GM12875 (cell line): ENCODE measurements at regions not wholly inside any gene's neighbourhood (a gene's known extent, or its start where the extent isn't known, plus 50 kb on each side); places are given as distances from the start of the nearest gene placed in this dataset.

Source experiments
- H3K4me3 ChIP-seq: one replicate; pipeline ENCODE4 v1.5.1; 2011; ENCODE audit warnings: low read depth, low read length, control low read depth
- TF ChIP-seq, protein P1 (sequence below): IDR thresholded peaks from 2 replicates; pipeline ENCODE4 v1.5.1; 2011; ENCODE audit warnings: low read depth, mild to moderate bottlenecking, control low read depth, inconsistent platforms, low read length, moderate library complexity, borderline replicate concordance; ENCODE audit not compliant: insufficient read depth

GRCh38 chr14:85195872-85196477 is 334.0 kb upstream of the FLRT2 start:
- H3K4me3 ChIP-seq: no peak overlapping the region
- TF ChIP-seq, protein P1, sequence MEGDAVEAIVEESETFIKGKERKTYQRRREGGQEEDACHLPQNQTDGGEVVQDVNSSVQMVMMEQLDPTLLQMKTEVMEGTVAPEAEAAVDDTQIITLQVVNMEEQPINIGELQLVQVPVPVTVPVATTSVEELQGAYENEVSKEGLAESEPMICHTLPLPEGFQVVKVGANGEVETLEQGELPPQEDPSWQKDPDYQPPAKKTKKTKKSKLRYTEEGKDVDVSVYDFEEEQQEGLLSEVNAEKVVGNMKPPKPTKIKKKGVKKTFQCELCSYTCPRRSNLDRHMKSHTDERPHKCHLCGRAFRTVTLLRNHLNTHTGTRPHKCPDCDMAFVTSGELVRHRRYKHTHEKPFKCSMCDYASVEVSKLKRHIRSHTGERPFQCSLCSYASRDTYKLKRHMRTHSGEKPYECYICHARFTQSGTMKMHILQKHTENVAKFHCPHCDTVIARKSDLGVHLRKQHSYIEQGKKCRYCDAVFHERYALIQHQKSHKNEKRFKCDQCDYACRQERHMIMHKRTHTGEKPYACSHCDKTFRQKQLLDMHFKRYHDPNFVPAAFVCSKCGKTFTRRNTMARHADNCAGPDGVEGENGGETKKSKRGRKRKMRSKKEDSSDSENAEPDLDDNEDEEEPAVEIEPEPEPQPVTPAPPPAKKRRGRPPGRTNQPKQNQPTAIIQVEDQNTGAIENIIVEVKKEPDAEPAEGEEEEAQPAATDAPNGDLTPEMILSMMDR: peak; percentile 12; the same call in 1 of the 2 replicates

GRCh38 chr14:85198001-85198400 is 331.9 kb upstream of the FLRT2 start:
- H3K4me3 ChIP-seq: no peak overlapping the region
- TF ChIP-seq, protein P1: no peak

GRCh38 chr14:85205875-85206274 is 324.1 kb upstream of the FLRT2 start:
- H3K4me3 ChIP-seq: no peak overlapping the region
- TF ChIP-seq, protein P1: no peak

- no peak overlapping the region for H3K4me3 ChIP-seq
- TF ChIP-seq, protein P1: no peak
These were observed 315.5 kb upstream of the FLRT2 start for GRCh38 chr14:85214471-85214870.

DNA sequence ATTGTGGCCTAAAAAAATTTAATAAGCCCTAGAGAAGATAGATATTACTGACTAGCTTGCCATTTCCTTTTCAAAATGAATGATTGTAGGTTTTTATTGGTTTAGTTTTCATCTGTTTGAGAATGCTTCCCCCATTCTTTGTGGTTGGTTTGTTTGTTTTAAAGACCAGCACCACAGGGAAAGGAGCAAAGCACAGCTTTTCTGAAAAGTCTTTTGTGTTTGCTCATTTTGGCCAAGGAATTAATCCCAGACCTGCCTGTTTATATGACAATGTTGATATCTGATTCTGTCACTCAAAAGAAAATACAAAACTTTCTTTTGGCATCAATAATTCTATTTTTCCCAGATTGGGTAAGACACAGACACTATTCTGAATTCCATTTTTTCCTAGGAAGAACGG is 312.5 kb upstream of the FLRT2 start:
- TF ChIP-seq, protein P1: no peak
- H3K4me3 ChIP-seq: no peak overlapping the region

DNA sequence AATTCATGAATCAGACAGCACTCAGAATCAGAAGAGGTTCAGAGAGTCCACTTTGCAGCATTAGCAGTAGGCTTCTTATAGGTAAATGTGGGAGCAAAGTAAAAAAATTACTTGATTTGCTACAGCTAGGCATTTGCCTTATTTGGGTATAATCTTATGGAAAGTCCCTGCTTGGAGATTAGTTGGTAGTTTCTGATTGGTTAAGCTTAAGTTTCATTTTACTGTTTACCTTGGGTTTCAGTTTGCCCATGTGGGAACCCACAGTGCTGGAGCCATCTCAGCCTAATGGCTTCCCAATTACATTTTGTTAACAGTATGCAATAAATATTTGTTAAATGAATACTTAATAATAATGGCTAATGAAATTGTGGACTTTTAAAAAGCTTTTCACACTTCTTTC is 311.0 kb upstream of the FLRT2 start:
- TF ChIP-seq, protein P1: no peak
- H3K4me3 ChIP-seq: no peak overlapping the region

DNA sequence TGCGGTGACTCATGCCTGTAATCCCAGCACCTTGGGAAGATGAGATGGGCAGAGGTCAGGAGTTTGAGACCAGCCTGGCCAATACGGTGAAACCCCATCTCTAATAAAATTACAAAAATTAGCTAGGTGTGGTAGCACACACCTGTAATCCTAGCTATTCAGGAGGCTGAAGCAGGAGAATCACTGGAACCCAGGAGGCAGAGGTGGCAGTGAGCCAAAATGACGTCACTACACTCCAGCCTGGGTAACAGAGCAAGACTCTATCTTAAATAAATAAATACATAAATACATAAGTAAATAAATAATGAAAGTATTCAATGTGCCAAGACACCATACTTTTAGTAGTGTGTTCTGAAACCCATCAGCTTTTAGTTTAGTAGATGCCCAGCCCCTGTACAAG is 308.1 kb upstream of the FLRT2 start:
- no peak overlapping the region for H3K4me3 ChIP-seq
- TF ChIP-seq, protein P1: no peak
